OCI-LY7 (cell line): ENCODE measurements at regions not wholly inside any gene's neighbourhood (a gene's known extent, or its start where the extent isn't known, plus 50 kb on each side); places are given as distances from the start of the nearest gene placed in this dataset.

Source experiments
- EZH2phosphoT487 ChIP-seq: fragments of 200-600 bp; sonication (generic); IDR thresholded peaks from 2 replicates; pipeline ENCODE4 v1.6.1; 2018; ENCODE audit warnings: low read depth, borderline replicate concordance, mild to moderate bottlenecking, mixed run types, antibody characterized with exemption, low read length, moderate library complexity, mixed read lengths
- TF ChIP-seq, protein P1 (sequence below): fragments of 200-600 bp; sonication (generic); conservative IDR thresholded peaks from 2 replicates; pipeline ENCODE4 v1.5.1; 2014; ENCODE audit warnings: mild to moderate bottlenecking, antibody characterized with exemption, low read length, moderate library complexity, mixed read lengths

- TF ChIP-seq, protein P1, sequence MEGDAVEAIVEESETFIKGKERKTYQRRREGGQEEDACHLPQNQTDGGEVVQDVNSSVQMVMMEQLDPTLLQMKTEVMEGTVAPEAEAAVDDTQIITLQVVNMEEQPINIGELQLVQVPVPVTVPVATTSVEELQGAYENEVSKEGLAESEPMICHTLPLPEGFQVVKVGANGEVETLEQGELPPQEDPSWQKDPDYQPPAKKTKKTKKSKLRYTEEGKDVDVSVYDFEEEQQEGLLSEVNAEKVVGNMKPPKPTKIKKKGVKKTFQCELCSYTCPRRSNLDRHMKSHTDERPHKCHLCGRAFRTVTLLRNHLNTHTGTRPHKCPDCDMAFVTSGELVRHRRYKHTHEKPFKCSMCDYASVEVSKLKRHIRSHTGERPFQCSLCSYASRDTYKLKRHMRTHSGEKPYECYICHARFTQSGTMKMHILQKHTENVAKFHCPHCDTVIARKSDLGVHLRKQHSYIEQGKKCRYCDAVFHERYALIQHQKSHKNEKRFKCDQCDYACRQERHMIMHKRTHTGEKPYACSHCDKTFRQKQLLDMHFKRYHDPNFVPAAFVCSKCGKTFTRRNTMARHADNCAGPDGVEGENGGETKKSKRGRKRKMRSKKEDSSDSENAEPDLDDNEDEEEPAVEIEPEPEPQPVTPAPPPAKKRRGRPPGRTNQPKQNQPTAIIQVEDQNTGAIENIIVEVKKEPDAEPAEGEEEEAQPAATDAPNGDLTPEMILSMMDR = no peak
- TF ChIP-seq EZH2phosphoT487 = no peak
Observed at GRCh38 chr17:71383091-71383490, 737.7 kb upstream of the SOX9 start.
